Mucosa of descending colon (tissue), 3 donors: ENCODE measurements at regions not wholly inside any gene's neighbourhood (a gene's known extent, or its start where the extent isn't known, plus 50 kb on each side); places are given as distances from the start of the nearest gene placed in this dataset.

Source experiments
- ATAC-seq: fragments of 200-7000 bp; cut with Tn5 transposase; one replicate; pipeline ENCODE4 v1.9.1; 2020; ENCODE audit warnings: mild to moderate bottlenecking, moderate library complexity
- DNase-seq, 3 donors: peaks; one replicate each; pipeline ENCODE4 v3.0.0-alpha.2; 2020
- H3K36me3 ChIP-seq: fragments of 200-600 bp; one replicate; pipeline ENCODE4 v1.8.0; 2021; ENCODE audit warnings: low read depth, mild to moderate bottlenecking
- H3K4me1 ChIP-seq: fragments of 200-600 bp; one replicate; pipeline ENCODE4 v1.8.0; 2021; ENCODE audit warnings: low read depth, mild to moderate bottlenecking
- H3K4me3 ChIP-seq: fragments of 200-600 bp; one replicate; pipeline ENCODE4 v1.8.0; 2021; ENCODE audit warnings: mild to moderate bottlenecking
- H3K9me3 ChIP-seq: fragments of 200-600 bp; one replicate; pipeline ENCODE4 v1.8.0; 2021; ENCODE audit warnings: mild to moderate bottlenecking
- CTCF ChIP-seq: fragments of 200-600 bp; IDR thresholded peaks from one replicate; pipeline ENCODE4 v1.8.0; 2022; ENCODE audit warnings: antibody characterized with exemption, mild to moderate bottlenecking
- intact Hi-C, 2 donors: fragments of 100-400 bp; cut with DNase I in 1 of 2; cut with micrococcal nuclease in 1 of 2; formaldehyde crosslinking; loops; one replicate each; pipeline versions ENCODE4 v1.11.0 to v1.11.1; 2022; cut with DNase I, micrococcal nuclease
- donor health status: DM: no; HTN: no; CAD: no; lungs with moderate emphysema.
- donor health status: DM: no; HTN: no; CAD: no.
- donor health status: DM: no; HTN: yes; CAD: no.

GRCh38 chr5:175168882-175169507, 275.0 kb downstream of the DRD1 start:
- ATAC-seq (no peak), DNase-seq (no peak)
- TF ChIP-seq CTCF: no peak
- Histone ChIP-seq H3K4me3 (no peak overlapping the region), H3K36me3 (no peaks in the 10 kb centered on the region), H3K4me1 (no peaks in the 10 kb centered on the region), H3K9me3 (no peaks in the 10 kb centered on the region)
- intact Hi-C loops: no loop called here

GRCh38 chr5:175166026-175166425, 278.0 kb downstream of the DRD1 start:
- Histone ChIP-seq H3K4me1 (no peaks in the 10 kb centered on the region), H3K4me3 (no peak overlapping the region), H3K9me3 (no peaks in the 10 kb centered on the region), H3K36me3 (no peaks in the 10 kb centered on the region)
- intact Hi-C loops: no loop called here
- no peak for ATAC-seq
- DNase-seq: no peak
- TF ChIP-seq CTCF: no peak

- no peak for TF ChIP-seq CTCF
- Histone ChIP-seq H3K36me3 (no peaks in the 10 kb centered on the region), H3K9me3 (no peaks in the 10 kb centered on the region), H3K4me1 (no peaks in the 10 kb centered on the region), H3K4me3 (no peak overlapping the region)
- DNase-seq (no peak), ATAC-seq (no peak)
- intact Hi-C loops: no loop called here
Observed at GRCh38 chr5:175163586-175164275, 280.3 kb downstream of the DRD1 start.

GRCh38 chr5:175162036-175162435, 281.9 kb downstream of the DRD1 start:
- ATAC-seq: no peak
- Histone ChIP-seq H3K9me3 (no peaks in the 10 kb centered on the region), H3K4me3 (no peak overlapping the region), H3K4me1 (no peaks in the 10 kb centered on the region), H3K36me3 (no peaks in the 10 kb centered on the region)
- TF ChIP-seq CTCF: no peak
- intact Hi-C loops: no loop called here
- DNase-seq: no peak

GRCh38 chr5:175159956-175160355, 284.0 kb downstream of the DRD1 start:
- no peak for TF ChIP-seq CTCF
- H3K9me3 ChIP-seq: no peaks in the 10 kb centered on the region
- no peaks in the 10 kb centered on the region for H3K36me3 ChIP-seq
- H3K4me3 ChIP-seq: no peak overlapping the region
- ATAC-seq: no peak
- intact Hi-C loops: no loop called here
- H3K4me1 ChIP-seq: no peaks in the 10 kb centered on the region
- no peak for DNase-seq
